ENCODE measurements at regions not wholly inside any gene's neighbourhood (a gene's known extent, or its start where the extent isn't known, plus 50 kb on each side); places are given as distances from the start of the nearest gene placed in this dataset.
A peak's percentile ranks its signal among the peaks of the same experiment; 100 is the strongest.

DNA sequence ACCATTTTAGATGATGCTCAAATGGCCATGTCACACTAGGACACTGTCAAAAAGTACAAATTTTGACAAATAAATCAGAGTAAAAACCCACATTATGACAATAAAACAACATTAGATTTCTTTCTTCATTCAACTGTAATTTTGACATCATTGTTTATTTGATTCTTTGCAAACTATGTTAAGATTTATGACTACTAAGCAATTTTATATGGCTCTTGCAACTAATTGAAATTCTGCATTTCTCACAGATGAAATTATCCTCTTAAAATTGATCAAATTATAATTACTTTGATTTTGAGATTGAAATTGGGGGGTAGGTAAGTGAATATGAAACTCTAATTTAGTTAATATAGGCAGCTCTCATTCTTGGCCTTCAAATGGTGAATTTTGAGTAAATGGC, 59.8 kb downstream of the ATOH1 start:
- ATAC-seq (no peak), DNase-seq (no peak)
- no peaks in the 10 kb centered on the region for H3K4me1 ChIP-seq
- intact Hi-C loops (cut with DNase I) = no loop called here
- H3K27me3 ChIP-seq = no peaks in the 10 kb centered on the region
- no peak overlapping the region for H3K4me3 ChIP-seq
- H3K36me3 ChIP-seq = no peaks in the 10 kb centered on the region
- TF ChIP-seq, protein P1, sequence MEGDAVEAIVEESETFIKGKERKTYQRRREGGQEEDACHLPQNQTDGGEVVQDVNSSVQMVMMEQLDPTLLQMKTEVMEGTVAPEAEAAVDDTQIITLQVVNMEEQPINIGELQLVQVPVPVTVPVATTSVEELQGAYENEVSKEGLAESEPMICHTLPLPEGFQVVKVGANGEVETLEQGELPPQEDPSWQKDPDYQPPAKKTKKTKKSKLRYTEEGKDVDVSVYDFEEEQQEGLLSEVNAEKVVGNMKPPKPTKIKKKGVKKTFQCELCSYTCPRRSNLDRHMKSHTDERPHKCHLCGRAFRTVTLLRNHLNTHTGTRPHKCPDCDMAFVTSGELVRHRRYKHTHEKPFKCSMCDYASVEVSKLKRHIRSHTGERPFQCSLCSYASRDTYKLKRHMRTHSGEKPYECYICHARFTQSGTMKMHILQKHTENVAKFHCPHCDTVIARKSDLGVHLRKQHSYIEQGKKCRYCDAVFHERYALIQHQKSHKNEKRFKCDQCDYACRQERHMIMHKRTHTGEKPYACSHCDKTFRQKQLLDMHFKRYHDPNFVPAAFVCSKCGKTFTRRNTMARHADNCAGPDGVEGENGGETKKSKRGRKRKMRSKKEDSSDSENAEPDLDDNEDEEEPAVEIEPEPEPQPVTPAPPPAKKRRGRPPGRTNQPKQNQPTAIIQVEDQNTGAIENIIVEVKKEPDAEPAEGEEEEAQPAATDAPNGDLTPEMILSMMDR (IDR thresholded peaks at IDR 0.05) = no peak
- H3K9me3 ChIP-seq = no peaks in the 10 kb centered on the region
- no peak overlapping the region for H3K27ac ChIP-seq

DNA sequence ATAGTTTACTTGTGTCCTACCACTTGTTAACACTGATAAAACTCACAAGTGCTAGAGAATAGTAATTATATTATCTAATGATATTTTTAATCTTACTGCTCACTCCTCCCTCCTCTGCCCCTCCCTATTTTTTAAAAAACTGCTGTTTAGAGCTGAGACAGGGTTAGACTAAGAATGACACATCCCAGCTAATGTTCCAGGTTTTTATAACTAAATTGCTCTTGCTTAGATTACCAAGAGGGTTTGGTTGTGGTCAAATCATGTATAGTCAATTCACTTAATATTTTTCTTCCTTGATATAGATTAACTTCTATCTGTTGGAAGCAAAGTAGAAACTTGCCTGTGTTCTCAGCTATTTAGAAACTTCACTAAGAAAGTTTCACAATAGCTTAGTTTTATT, 60.2 kb downstream of the ATOH1 start:
- no peaks in the 10 kb centered on the region for H3K36me3 ChIP-seq
- TF ChIP-seq, protein P1 (IDR thresholded peaks at IDR 0.05) = no peak
- intact Hi-C loops (cut with DNase I) = no loop called here
- H3K27ac ChIP-seq = no peak overlapping the region
- H3K4me3 ChIP-seq = no peak overlapping the region
- ATAC-seq = no peak
- H3K9me3 ChIP-seq = no peaks in the 10 kb centered on the region
- DNase-seq = no peak
- no peaks in the 10 kb centered on the region for H3K27me3 ChIP-seq
- H3K4me1 ChIP-seq = no peaks in the 10 kb centered on the region

DNA sequence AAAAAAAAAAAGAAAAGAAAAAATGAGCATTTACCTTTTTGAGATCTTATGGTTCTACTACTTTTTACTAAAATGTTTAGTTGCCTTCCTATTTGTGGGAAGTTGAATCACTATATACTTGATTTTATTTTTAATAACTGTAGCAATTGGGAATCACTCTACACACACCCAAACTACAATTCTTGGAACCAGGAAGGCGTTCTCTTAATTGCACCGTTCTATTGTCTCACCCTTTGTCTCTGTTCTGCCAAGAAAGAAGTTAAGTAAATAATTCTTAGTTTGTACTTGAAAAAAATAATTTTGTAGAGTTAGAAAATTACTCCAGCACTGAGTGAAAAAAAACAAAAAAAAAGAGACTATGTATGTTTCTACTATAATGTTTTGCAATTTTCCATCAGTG, 62.7 kb downstream of the ATOH1 start:
- no peaks in the 10 kb centered on the region for H3K4me1 ChIP-seq
- no peak for ATAC-seq

DNA sequence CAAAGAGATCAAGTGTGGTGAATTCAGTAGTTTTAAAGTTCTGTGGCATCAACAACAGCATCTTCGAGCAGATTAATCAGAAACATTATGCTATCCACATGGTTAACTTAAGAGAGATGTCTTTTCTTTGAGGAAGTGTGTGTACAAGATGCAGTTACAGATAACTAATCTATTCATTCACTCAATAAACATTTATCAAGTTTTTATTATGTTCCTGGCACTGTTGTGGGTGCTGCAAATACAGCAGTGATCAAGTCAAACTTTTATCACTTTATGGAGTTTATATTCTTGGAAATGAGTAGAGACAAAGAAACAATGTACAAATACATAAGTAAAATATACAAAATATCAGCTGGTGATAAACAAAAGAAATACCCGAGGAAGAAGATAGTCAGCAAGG, 66.4 kb downstream of the ATOH1 start:
- DNase-seq (no peak), ATAC-seq (no peak)
- H3K27ac ChIP-seq = no peak overlapping the region
- TF ChIP-seq, protein P1 (IDR thresholded peaks at IDR 0.05) = no peak
- no peaks in the 10 kb centered on the region for H3K27me3 ChIP-seq
- intact Hi-C loops (cut with DNase I) = no loop called here
- no peak overlapping the region for H3K4me3 ChIP-seq
- H3K4me1 ChIP-seq = no peaks in the 10 kb centered on the region
- H3K36me3 ChIP-seq = no peaks in the 10 kb centered on the region
- no peaks in the 10 kb centered on the region for H3K9me3 ChIP-seq

More for the DNA sequence above, 62.7 kb downstream of the ATOH1 start:
- Histone ChIP-seq H3K36me3 (no peaks in the 10 kb centered on the region), H3K4me3 (no peak overlapping the region), H3K27ac (no peak overlapping the region), H3K9me3 (no peaks in the 10 kb centered on the region), H3K27me3 (no peaks in the 10 kb centered on the region)
- intact Hi-C loops (cut with DNase I) = no loop called here
- TF ChIP-seq, protein P1 (IDR thresholded peaks at IDR 0.05) = no peak
- DNase-seq = no peak

DNA sequence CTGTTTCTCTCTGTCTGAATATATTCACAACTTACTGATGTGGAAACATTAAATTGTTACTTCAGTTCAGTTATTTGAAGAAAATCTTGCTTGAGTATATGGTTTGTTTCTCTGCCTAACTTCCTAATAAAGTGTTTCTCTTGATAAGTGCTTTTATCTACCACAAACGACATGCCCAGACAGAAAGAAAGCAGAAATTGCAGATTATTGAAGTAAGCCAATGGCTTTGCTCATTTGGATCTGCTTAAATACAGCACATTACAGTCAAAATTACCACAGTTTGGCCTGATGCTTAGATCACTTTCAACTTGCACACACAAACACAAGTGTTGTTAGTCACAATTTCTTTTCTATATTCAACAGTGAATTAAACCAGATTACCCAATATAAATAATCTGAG, 68.0 kb downstream of the ATOH1 start:
- DNase-seq = no peak
- no peak overlapping the region for H3K27ac ChIP-seq
- intact Hi-C loops (cut with DNase I) = no loop called here
- TF ChIP-seq, protein P1 (IDR thresholded peaks at IDR 0.05) = no peak
- no peak for ATAC-seq
- H3K4me1 ChIP-seq = no peaks in the 10 kb centered on the region
- no peaks in the 10 kb centered on the region for H3K9me3 ChIP-seq
- no peak overlapping the region for H3K4me3 ChIP-seq
- no peaks in the 10 kb centered on the region for H3K36me3 ChIP-seq
- H3K27me3 ChIP-seq = no peaks in the 10 kb centered on the region

DNA sequence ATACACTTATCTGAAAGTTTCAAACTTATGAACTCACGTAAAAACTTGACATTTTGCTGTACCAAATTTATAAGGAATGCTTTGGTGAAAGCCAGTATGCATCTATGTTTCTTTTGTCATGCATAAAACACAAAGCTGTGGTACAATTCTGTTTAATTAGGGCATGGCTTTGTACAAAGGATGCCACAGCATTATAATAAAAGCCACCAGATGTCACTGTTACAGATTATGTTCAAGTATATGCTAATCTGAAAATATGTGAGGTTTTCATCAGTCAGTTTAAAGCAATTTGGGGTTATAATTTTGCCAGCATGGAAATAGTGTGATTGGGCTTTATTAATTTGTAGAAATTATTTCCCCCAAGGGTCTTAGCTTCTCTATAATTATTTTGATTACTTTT, 69.0 kb downstream of the ATOH1 start:
- intact Hi-C loops (cut with DNase I) = no loop called here
- ATAC-seq = no peak
- Histone ChIP-seq H3K27me3 (no peaks in the 10 kb centered on the region), H3K9me3 (no peaks in the 10 kb centered on the region), H3K4me1 (no peaks in the 10 kb centered on the region), H3K27ac (no peak overlapping the region), H3K36me3 (no peaks in the 10 kb centered on the region), H3K4me3 (no peak overlapping the region)
- DNase-seq = no peak
- TF ChIP-seq, protein P1 (IDR thresholded peaks at IDR 0.05) = peak; percentile 19
